NCI-H69 (cell line): ENCODE measurements at regions not wholly inside any gene's neighbourhood (a gene's known extent, or its start where the extent isn't known, plus 50 kb on each side); places are given as distances from the start of the nearest gene placed in this dataset.
"Not testable (repeated sequence)": the region's sequence is repeated elsewhere in the genome, so short reads cannot be mapped to it uniquely, and the experiment has no call there.

Experiments
- DNase-seq: peaks from one replicate; lab custom pipeline; 2025; lab: John Stamatoyannopoulos, UW

DNA sequence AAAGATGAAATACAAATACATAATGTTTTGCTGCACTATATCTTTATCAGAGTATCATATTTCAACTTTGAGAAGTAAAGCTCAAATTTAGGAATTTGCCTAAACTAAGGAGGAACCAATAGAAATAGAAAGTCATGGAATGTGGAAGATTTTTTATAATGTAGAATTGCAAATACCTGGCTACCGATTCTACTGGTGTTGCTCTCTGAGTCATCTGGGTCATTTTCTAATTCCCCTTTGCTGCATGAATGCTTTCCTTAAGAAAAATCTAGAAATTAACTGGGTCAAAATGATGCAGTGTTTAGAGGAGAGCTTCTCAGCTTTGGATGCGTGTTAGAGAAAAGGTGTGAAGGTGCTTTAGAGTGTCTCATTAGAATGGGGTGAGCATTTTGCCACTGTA, 568.9 kb upstream of the ANKRD30A start:
- DNase-seq, result no peak

DNA sequence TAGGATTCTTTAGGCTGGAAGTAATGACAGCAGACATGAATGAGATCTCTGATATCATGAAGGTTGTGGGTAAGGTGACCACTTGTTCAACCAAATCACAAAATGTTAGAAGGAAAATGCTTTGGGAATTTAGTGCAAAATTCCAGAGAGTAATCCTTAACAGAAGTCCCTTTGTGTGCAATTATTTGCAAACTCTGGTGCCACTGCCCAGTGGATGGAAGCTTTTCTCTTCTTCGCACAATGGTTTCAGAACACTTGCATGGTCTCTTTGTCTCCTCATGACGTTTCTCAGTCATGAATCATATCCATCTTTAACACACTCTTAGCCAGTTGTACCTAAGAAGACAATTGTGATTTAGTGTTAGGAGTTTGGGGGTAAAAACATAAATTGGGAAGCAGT, 570.4 kb upstream of the ANKRD30A start:
- no peak for DNase-seq

DNA sequence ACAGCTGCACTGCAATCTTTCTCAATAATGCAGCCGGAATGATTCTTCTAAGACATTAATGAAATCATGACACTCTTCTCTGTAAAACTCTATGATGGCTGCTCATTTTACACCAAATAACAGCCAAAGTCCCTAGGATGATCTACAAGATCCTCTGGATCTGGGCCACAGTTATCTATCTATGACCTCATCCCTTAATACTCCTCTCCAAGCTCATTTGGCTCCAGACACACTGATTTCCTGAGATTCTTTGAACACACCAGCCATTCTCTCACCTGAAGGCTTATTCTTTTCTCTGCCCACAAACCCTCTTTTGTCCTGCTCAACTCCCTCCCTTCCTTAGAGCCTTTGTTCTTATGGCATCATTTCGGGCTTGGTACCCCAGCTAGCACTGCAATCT, 577.4 kb upstream of the ANKRD30A start:
- DNase-seq, result no peak

DNA sequence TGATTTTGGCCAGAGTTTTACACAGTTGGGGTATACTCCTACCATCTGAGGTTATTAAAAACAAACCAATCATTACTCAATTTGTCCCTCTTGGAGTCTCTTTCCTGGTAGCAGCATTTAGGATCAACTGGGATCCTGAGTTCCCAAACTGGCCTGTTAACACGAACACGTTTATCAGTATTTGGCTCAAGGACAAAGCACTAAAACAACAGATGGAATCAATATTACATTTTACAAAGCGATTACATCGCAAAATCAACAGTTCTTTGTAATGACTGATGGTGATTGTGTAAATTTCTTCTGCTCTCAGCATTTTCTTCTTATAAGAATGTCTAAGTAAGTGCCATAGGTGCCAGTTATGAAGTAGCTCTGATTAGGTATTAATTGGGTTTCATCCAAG, 582.9 kb upstream of the ANKRD30A start:
- no peak for DNase-seq

DNA sequence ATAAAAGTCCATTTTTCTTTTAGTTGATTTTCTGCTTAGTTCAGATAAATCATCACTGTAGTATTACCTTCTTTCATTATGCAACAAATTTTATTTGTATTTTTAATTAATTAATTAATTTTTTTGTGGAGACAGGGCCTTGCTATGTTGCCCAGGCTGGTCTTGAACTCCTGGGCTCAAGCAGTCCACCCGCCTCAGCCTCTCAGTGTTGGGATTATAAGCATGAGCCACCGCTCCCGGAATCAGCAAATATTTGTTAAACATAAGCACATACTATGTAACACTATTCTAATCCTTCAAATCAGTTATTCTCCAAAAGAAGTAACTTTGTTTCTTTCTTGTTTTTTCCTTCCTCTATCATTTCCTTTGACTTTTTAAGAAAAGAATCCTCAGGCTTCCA, 584.8 kb upstream of the ANKRD30A start:
- DNase-seq, result no peak

DNA sequence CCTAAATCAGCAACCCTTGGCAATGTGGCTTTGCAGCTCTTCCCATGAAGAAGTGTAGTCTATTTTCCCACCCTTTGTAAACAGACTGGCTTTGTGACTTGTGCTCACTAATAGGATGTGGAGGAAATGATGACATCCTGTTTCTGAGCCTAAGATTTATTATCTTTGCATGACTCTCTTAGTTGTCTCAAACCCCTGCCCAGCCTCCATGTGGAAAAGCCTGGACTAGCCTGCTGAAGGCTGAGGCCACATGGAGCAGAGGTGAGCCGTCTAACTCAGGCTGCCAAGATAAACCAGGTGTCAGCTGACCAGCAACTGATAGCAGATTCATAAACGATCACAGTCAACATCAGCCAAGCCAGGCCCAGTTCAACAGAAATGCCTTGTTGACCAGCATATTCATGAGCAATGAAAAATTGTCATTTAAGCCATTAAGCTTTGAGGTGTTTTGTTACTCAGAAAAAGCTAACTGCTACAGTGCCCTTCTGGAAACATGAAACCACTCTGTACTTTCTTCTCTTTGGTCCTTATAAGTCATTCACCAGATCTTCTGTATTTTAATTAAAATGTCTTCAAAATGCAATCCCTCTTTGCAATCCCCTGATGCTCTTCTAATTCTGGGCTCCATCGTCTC, 586.3 kb upstream of the ANKRD30A start:
- DNase-seq, result no peak

DNA sequence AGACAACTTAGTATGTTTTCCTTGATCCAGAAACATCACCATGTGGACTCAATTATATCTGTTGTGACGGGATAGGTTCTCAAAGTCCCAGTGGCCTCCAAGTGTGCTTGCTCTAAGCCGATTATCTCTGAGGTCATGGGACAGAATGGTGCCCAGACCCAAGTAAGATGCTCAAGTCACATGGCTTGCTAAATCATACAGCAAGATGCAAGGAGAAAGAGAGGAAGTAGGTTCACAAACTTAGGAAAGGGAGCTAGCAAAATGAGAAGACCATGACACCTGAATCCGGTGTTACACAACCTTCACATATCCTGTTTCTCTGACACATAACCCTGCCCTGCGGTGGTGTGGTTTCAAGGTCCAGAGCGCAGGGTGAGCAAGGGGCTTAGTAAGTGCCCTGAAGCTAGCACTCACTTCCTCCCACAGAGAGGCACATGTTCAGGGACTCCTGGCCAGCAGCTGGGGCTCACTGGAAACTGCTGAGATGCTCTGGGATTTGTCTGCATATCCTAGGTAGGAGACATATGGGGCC, 590.9 kb upstream of the ANKRD30A start:
- DNase-seq, result no peak

DNA sequence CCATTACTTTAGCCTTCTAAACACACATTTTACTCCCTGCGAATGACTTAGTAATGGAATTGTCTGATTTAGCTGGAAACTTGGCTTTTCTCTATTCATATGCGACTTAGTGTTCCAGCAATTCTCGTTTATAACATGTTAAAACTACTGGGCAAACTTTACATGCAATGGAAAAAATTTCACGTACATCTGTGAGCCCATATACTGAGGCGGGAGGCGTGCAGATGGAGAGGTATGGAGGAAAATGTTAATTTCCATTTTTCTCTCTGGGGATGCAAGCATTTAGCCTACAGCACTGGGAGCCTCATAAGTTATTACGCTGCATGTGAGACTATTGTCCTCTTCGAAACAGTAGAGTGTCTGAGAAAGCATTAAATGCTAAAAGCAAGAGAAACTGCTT, 591.5 kb upstream of the ANKRD30A start:
- no peak for DNase-seq

DNA sequence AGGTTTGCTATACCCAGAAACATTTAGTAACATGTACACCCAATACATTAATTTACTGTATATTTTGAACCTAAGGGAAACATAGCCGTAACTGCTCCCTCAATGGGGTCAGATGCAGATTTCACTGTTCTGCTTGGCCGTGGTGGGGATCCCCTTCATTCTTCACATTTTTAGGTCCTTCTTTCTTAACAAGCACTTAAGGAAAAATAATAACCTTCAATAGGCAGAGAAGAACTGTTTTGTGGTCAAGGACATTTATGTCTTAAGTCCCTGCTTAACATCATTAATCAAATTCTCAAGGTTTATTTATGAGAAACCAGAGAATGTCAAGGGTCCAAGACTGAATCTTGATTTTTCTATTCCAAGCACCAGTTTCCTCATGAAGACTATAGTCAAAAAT, 592.1 kb upstream of the ANKRD30A start:
- DNase-seq, result no peak

DNA sequence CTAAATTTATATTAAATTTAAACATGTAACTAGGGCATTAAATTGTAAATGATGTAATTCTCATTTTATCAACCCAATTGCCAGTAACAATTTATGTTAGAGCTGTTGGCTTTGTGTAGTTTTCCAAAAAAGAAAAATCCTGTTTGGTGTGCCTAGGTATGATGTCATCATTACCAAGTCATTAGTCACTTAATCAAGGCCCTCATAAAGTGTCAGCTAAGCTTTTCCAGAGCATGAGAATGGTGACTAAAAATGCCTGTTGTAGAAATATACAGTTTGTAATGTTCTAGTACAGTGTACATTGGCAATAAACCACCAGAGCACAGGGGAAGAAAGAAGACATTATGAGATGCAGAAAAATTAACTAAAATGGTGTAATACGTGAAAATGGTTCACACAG, 593.8 kb upstream of the ANKRD30A start:
- DNase-seq, result no peak

DNA sequence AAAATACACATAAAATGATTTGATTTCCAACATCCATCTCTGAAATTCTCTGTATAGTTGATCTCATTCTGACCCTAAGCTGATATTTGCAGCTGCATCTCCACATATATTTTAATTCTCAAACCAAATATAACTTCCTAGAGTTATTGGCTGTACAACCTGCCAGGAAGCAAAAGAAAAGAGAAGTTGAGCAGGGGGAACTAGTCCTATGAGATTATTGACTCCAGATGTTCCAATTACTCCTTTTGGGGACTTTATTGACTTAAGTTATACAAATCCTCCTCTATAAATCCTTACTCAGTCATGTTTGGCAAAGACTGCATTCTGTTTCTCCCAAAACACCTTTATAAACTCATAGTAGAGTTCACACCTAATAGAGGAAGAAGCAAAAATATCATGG, 599.4 kb upstream of the ANKRD30A start:
- DNase-seq, result no peak

DNA sequence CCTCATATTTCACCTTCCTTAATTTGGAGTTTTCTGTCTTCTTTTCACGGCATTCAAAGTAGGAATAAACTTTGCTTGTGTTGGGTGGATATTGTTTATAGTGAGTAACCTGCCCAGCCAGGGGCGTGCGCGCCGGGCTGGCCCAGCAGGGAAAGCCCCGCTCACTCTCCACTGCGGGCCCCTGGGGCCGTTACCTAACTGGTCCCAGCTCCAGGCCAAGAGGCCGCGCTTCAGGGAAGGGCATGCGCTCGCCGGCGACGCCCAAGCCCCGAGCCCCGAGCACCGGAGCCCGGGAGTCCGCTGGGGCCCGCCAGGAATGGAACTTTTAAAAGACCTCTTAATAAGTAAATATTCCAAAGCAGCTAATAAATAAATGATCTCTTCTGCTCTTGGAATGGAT, 601.3 kb upstream of the ANKRD30A start:
- DNase-seq, result not testable (repeated sequence)

DNA sequence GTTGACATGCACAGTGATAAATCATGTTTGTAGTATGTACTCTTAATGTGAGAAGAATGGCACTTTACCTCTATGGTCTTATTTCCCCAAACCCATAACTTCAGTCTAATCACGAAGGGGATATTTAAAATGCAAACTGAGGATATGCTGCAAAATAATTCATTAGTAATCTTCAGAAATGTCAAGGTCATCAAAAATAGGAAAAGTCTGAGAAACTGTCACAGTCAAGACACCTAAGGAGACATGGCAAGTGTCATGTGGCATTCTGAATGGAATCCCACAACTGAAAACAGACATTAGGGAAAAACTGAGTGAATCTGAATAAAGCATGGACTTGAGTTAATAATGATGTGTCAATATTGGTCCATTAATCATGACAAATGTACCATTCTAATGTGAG, 605.5 kb upstream of the ANKRD30A start:
- no peak for DNase-seq

DNA sequence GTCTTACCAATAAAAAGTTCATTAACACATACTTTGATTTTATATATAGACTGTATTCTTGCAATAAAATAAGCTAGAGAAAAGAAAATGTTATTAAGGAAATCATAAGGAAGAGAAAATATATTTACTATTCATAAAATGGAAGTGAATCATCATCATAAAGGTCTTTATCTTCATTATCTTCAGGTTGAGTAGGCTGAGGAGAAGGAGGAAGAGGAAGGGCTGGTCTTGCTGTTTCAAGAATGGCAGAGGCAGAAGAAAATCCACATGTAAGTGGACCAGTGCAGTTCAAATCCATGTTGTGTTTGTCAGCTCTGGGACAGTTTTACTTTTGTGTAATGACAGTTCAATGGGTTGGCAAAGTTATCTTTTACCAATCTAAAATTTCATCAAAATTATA, 609.1 kb upstream of the ANKRD30A start:
- no peak for DNase-seq

DNA sequence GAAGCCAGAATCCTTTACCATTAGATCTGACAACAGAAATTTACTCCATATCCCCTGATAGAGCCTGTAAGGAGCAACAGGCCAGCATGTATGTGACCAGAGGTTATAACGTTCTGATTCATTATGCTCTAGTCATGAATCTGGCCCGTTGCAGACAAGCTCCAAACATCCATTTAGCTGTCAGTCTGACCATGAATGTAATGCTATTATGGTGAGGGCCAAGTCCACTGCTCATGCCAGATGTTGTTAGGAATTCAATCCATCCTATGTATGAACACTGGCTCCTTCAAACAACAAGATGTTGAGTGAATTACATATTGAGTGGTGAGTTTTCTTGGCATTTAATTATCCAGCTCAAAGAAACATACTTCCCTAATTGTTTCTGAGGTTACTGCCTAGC, 610.1 kb upstream of the ANKRD30A start:
- no peak for DNase-seq

DNA sequence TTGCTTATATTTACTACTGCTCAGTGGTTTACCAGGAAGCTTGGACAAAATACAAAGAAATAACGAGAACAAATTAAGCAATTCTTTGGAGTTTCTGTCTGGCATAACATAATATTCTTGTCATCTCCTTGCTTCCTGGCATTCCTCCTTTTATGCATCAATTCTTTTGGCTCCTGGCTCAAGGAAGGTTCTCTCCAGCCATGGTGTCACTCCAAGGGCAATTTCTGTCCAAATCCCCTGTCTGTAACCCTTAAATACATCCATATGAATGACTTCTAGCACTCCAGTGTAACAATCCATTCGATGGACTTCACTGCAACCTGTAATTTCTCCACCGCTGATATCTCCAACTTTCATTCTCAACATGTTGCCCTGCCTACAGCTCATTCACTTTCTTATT, 617.7 kb upstream of the ANKRD30A start:
- no peak for DNase-seq

DNA sequence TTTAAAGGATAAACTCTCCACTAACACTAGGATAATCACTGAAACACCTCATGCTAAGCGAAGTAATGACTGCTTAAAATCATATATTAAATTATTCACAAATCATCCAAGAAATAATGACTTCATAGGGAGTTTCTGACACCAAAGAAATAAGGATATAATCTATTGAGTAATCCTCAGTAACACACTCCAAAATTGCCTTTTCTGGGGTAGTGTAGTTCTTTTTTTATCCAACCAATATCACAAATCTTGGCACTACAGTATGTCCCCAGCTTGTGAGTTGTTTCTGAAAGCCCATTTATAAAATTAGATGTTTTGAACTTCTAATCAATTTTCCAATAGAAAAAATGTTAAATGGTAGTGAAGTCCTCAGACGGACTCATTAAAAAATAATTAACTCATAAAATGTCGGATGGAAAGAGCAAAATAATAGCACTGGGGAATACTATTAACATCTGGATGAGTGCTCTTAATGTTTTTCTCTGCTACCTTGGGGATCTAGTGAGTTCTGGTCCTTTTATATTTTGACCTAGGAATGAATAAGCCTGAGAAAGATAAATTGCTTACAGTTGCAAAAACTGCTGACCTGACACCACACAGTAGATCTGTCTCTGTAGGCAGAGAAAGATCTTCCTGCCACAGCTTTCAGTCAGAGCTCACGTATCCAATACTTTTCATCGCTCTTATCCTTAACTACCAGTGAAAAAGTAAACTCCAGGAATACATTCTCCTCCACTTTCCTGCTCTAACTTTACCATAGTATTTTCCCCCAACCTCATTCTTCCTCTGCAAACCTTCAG, 618.5 kb upstream of the ANKRD30A start:
- no peak for DNase-seq

DNA sequence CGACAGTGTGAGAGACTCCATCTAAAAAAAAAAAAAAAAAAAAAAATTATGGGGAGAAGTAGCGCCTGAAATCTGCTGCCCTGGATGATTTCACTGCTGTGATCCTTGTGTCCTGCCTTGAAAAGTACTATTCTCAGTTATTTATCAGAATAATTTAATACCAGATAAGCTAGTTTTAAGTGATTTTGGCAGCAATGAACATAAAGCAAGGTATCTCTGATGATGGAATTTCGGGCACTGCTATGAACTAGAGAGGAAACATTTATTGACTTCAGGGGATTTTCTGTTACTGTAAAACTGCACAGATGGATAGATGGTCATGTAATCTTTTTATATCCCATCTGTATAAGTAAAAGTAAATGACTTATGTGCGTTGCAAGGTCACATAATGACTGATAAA, 619.1 kb upstream of the ANKRD30A start:
- no peak for DNase-seq

DNA sequence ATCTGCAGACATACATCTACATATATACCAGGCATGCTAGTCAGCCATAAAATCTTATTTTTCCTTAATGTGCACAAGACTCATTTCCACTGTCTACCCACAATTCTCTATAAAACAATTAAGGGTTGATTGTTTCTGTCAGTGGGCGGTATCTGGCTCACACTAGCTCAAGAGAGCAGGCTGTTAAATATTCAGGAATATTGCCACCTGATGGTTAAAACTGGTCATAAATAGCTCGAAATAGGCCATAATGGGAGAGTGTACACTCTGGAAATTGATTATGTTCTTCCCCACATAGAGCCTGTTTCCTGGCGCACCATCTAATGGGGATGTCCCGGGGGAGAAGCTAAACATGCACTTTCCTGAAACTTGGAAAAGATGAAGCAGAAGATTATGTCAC, 620.6 kb upstream of the ANKRD30A start:
- DNase-seq, result no peak

DNA sequence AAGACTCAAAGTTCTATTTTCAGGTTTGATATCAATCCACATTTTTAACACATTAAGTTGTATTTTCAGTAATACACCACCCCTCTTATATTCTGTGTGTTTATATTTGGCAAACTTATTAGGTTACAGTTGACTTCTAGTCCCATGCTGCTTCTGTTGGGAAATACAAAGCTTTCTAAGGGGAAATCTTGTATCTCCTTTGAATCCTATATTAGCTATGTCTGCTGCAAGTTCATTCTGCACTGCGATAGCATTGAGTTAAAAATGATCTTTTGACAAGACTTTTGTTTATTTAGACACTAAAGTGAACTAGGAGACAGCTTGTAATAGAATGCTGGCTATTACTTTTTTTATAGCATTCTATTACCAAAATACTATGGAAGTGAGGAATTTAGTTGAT, 625.1 kb upstream of the ANKRD30A start:
- DNase-seq, result no peak

DNA sequence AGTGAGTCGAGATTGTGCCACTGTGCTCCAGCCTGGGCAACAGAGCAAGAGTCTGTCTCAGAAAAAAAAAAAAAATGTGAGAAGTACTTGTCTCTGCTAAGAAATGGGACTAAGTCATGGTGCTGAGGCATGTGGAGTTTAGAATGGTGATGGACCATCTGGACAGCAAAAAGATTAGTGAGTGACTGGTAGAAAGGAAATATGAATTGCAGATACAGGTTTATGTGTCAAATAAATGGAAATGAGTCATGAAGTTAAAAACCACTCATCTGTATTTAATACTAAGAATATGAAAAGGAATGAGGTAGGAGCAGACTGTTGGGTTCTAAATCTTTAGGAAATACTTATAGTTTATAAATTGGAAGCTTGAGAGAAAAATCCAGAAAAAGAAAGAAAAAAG, 625.7 kb upstream of the ANKRD30A start:
- no peak for DNase-seq

DNA sequence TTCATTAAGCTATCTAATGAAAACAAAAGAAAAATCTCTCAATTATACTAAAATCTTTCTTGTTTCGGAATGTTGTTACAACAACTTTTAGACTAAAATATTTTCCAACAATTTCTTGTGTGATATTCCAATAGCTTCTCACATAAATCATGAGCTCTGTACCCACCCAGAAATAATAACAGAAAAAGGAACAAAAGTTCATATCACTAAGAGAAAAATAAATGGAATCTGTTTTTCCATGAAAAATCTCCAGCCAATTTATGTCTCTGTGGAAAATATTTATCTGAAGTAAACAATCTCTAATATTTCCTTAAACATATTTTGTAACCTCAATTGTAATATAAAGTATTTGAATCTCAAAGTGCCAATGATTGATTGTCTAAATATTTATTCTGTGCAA, 628.6 kb upstream of the ANKRD30A start:
- DNase-seq, result no peak

DNA sequence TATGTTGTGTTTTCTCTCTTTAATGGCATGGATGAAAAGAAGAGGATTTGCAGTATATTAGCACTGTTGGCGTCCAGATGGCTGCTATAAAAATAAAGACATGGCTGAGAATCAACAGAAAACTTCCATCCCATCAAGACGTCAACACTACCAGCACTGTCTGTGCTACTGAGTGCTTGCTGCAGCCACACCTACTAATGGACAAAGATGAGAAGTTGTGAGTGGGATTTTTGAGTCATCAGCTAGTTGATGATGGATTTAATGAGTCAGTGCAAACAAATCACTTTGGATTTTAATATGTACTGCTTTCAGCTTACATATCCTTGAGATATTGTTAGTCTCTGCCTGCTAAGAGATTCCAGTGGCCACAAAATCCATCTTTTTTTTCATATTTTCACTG, 631.0 kb upstream of the ANKRD30A start:
- no peak for DNase-seq

DNA sequence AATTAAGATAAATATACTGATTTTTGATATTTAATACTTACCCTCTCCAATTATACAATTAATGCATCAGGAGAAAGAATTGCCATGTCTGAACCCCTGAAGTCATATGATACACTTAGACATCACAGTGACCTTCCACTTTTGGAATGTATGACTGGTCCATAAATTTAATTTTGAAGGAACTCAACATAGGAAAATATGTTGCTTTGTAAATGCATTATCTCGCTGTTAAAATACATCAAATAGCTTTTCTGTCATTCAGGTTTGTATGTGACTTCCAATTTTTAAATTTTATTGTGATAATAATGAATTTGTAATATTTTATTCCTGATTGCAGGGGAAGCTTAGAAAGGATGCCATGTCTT, 631.9 kb upstream of the ANKRD30A start:
- DNase-seq, result no peak
